ENCODE measurements at regions not wholly inside any gene's neighbourhood (a gene's known extent, or its start where the extent isn't known, plus 50 kb on each side); places are given as distances from the start of the nearest gene placed in this dataset.

DNA sequence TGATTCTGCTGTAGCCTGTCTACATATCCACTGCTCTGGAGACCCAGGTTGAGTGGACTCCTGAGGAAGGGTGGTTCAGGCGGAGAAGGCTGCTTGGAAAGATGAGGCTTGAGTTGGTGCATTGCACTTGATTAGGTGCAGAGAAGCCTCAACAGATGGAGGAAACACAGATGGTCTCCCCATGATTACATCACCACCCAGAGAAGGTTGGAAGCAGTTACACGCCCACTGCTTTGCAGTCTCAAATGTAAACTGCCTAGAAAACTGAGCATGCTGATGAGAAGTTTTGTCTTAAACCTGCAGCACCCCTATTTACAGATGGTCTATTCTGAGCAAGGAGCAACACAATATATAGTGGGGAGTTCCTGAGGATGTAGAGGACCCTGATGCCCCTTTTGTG, 266.6 kb downstream of the PIK3R1 start:
- no peak for DNase-seq (ENCODE audit: low read depth)

DNA sequence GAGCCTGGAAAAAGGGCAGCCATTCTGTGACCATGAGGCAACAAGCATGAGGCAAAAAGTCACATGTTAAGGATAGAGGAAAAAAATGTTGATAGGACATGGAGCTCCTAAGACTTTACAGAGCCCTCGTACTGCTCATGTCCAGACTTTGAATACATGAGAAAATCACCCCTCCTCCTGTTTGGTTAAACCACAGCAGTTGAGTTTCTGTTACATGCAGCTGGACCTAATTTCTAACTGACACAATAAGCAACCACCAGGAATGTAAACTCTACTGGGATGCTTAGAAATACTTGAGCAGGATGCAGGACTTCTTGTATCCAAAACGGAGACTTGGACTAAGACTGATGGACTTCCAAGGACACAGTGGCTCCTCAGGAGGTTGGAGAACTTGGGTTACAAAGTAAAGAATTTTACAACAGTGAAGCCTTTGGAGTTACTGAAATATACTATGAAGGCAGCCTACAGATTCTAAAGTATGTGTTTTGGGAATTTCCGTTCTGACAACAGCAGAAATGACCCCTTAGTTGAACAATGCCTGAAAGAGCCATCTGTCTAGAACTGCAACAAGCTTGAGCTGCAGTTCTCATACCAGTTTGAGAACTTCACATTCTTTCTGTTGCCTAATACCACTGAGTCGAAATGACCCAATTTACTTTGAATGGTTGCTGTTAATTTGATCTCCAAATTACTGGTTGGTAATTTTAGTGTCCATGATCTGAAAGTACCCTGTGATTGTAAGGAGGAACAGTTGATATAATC, 268.9 kb downstream of the PIK3R1 start:
- no peak for DNase-seq (ENCODE audit: low read depth)

DNA sequence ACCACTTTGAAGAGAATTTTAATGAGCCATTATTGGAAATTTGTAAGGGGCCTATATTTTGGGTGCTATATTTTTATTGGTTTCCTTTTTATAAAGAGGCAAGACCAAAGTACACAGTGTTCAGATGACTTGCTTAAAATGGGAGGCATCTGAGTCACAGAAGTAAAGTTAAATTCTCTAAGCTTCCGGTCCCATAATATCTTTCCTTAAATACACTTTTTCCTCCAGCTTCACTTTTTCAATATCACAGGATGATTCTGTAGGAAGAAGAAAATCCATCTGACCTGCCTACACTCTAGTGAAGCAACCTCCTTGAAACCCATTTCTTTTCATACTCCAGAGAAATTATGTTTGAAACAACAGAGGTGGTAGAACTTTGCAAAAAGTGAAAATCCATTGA, 274.0 kb downstream of the PIK3R1 start:
- no peak for DNase-seq (ENCODE audit: low read depth)

DNA sequence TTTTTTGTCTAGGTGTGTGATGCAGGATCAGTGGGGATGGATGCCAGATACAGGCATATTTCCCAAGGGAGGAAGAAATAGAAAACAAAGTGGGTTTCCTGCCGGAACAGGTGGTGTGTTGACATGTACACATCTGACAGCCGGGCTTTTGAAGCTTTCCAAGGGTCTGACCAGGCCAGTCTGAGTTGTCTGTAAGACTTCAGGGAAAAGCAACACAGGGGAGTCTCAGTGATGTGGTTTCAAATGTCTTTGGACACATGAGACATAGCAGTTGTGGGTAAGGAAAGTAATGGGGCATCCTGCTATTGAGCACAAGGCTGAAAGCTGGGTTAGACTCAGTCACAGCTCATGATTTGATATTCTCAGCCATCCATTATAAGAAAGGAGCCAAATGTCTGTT, 274.9 kb downstream of the PIK3R1 start:
- no peak for DNase-seq (ENCODE audit: low read depth)

DNA sequence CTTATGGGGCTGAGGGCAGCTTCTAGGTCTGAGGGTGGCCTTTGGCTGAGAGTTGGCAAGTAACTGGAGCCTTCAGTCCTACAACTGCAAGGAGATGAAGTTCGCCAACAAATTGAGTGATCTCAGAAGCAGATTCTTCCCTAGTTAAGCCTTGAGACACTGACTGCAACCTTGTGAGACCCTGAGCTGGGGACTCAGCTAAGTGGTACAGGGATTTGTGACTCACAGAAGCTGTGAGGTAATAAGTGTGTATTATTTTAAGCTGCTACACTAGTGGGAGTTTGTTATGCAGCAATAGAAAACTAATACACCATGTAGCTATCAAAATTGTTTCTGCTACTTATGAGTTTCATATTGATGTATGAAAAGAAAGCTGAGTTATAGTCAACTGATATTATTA, 279.2 kb downstream of the PIK3R1 start:
- no peak for DNase-seq (ENCODE audit: low read depth)

DNA sequence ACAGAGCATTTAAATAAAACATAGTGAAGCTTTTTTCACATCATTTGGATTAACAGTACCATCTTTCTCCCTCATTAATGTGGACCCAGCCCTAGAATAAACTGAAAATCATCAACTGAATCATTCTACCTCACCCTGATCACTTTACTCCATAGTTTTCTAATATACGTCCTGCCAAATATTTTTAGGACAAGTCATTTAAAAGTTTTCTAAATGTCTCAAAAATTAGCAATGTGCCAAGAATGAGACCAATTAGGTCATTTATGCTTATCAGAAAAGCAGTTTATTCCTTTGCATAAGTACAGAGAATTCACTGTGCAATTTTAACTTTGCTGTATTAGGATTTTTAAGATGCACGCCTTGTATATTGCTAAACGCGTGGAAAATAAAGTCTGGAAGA, 284.4 kb downstream of the PIK3R1 start:
- no peak for DNase-seq (ENCODE audit: low read depth)

DNA sequence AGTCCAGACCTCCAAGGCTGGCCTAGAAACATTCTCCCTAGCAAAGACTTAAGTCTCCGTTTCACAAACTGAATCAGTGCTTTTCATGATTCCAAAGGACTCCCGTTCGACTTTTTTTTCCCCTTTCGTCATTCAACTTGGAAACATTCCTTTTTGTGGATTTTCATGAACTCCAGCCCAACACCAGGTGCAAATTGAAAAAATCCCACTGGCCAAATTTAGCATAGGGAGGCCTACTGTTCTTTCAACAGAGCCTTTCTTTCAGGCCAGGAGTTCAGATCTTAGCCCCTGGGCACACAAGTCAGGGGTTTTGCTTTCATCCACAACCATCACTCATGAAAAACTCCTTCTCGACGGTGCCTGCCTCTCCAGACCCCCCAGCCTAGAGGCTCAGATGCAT, 285.3 kb downstream of the PIK3R1 start:
- no peak for DNase-seq (ENCODE audit: low read depth)

DNA sequence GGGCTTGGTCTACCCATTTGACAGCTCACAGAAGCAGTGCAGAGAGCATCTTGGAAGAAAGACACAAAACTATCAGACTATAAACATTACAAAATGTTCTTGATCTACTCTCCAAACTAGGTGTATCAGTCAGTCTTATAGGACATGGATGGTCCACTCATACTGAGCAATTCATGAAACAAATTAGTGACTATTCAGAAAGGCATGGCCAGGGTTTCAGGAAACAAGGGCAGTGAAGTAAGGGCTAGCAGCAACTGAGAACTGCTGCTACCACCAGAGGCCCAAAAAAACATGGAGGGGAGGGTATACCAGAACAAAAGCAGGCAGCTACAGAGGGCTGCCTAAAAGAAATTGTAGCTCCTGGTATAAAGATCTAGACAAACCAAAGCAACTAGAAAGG, 287.0 kb downstream of the PIK3R1 start:
- no peak for DNase-seq (ENCODE audit: low read depth)

DNA sequence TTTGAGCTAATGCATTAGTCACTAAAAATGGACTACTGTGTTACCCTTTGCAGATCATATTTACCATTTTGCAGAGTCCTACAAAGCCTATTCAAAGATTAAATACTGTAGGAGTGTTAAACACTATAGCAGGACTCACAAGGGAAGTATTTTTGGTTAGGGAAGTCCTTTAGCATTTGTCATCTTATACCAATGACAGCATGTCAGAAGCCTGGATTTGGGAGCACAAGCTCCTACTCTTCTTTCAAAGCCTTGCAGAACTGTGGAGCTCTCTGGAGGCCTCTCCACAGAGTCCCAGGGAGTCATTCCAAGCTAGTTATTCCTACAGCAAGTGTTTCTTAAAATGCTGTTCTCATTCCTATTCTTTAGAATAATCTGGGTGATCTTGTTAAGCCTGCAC, 288.8 kb downstream of the PIK3R1 start:
- no peak for DNase-seq (ENCODE audit: low read depth)

DNA sequence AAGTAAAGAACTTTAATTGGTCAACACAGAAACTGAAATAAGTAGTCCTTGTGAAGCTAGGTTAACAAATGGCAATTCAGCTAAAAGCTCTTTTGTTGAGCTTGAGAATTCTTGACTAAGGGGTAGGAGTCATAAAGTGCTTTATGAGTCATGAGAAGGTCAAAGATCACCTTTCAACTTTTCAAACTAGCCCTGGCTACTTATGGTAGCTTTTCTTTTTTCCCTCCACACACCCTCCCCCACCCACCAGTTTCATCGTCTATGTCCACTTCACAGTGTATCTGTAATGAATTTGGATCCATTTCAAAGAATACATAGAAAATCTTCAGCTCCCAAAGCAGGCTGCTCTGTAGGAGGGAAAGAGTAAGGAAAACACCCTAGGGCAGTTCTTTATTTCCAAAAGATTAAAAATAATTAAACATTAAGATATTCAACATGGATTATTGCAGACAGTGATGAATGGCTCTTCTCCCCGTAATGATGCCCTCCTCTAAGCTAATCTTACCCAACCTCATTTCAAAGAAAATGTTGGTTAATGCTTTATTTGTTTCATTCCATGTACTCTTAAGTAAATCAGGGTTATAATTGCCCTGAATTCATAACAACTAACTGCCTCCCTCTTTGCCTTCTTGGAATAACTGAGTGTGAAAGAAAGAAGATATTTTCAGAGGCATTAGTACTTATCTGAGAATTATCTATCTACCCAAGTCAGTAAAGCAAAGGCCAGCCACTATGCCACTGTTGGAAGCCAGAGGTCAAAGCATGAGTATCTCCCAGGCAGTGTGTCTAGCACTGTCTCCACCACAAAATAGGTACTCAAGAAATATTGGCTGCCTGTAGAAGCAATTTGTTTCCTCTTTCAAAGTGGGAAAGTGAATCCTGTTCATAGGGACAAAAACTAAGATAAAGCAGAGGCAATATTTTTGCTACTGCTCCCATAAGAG, 290.6 kb downstream of the PIK3R1 start:
- no peak for DNase-seq (ENCODE audit: low read depth)

DNA sequence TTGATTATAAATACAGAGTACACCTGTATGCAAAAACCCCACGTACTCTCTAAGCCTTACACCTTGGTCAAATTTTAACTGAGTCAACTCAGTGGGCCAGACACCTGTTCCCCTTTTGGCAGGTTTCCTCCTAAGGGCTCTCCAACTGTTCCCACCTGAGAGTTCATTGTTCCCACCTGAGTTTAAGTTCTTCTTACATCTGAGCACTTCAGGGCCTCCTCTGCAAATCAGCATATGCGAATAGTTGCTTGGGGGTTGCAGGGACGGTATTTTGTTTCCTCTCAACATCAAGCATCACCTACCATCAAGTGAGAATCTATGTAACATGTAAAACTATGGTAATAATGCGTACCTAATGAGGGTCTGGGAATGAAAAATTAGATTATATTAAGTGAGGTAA, 300.0 kb downstream of the PIK3R1 start:
- no peak for DNase-seq (ENCODE audit: low read depth)

DNA sequence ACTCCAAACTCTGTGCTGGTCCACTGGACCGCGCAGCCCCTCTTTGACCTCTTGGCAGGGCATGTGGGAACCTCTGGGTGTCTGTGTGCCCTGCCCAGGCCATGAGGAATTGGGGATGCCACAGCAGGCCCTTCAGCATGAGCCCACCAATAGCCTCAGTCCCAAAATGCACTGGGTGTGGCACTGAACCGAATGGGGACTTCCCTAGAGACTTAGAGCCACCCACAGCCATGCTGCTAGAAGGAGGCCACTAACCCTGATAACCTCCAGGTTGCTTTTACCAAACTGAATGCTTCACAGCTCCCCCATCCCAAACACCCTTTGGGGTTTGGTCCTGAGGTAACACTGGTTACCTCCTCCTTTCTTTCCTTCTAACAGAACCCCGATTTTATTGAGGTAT, 302.7 kb downstream of the PIK3R1 start:
- no peak for DNase-seq (ENCODE audit: low read depth)

DNA sequence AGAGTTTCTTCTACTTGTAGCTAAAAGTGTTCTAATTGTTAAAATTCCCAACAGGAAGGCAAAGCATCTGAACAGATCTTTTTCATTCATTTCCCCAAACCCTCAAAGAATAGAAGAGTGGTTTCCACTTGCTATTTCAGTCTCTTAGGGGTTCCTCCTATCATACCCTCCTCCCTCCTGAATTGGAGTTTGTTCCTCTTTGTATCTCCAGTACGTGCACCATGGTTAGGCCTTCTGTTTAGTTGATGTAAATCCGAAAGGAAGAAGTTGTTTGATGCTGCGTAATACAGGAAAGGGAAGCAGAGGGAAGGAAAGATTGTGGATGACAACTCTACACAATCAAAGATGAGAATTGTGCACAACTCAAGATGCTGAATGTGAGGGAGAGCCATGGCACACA, 303.6 kb downstream of the PIK3R1 start:
- no peak for DNase-seq (ENCODE audit: low read depth)

DNA sequence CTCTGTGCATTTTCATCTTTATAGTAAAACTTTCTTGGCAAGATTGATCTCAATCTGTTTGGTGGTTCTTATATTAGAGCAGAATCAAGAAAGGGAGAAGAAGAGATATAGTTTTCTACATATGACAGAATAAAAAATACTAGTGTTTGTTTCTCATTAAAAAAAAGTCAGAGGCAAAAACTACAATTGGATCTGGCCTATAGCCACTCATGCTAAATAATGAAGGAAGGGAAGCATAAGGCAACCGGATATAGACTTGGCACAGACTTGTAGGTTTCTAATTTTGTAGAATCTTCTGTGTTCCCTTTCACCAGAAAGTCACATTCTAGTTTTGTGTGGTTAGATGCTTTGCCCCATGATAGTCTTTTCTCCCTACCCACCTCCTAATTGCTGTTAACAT, 306.2 kb downstream of the PIK3R1 start:
- no peak for DNase-seq (ENCODE audit: low read depth)

DNA sequence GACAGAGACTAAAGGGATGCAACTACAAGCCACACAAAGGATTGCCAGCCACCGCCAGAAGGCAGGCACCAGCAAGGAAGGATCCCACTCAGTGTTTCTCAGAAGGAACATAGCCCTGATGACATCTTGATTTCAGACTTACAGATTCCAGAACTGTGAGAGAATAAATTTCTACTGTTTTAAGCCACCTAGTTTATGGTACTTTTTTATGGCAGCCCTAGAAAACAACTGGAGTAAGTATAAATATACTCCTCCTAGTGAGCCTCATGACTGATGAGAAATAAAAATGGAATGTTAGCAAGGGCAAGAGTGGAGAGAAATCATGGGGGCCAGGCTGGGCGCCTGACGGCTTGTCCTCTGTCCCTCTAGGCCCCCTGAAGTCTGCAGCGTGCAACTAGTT, 307.3 kb downstream of the PIK3R1 start:
- no peak for DNase-seq (ENCODE audit: low read depth)

DNA sequence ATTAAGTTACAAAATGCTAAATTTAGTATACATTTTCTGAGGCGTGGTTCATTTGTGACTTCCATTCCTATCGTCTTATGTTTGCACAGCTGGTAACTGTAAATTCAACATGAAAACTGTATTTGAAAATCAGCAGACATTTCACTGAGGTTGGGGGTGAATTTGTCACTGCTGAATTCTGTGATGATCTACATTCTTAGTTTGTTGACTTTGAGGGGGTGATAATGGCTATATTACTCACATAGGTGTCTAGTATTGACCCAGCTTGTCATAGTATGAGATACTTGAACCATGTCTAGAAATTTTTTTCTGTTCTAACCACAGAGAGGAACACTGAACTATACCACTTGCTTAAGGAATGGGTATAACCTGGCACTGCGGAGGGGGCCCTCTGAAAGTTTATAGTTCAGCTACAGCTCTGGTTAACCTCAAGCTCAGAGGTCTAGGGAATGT, 313.3 kb downstream of the PIK3R1 start:
- no peak for DNase-seq (ENCODE audit: low read depth)

DNA sequence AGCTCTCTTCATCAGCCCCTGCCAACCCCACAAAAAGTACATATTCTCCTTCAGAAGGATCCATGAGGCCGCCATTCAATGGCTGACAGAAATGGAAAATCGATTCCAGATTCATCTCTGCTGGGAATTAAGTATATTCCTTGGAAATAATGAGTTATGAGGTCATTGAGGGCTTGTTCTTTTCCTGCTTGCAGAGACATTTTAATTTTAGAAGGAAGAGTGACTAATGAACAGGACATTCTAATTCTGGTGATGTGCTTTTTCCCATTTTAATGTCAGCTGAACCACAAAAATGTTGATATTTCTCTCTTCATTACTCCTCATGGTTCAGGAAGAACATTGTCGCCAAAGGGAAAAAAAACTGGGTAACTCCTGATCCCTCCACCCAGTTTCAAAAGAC, 314.0 kb downstream of the PIK3R1 start:
- no peak for DNase-seq (ENCODE audit: low read depth)

DNA sequence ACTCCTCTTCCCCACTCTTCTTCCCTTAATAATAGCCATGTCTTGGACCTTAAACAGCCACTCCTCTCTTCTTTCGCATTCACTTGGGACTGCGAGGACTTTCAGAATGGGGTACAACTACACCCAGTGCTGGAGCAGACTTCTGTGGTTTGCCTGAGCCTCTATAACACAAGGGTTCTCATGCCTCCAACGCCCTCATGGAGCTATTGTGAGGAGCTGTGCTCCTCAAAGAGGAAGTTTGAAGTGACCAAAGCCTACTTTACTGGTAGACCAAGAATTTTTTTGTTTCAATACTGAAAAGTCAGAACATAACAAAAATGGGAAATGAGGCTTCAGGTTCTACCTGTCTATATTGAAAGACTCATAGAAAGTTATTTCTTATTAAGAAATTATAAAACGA, 316.4 kb downstream of the PIK3R1 start:
- no peak for DNase-seq (ENCODE audit: low read depth)

DNA sequence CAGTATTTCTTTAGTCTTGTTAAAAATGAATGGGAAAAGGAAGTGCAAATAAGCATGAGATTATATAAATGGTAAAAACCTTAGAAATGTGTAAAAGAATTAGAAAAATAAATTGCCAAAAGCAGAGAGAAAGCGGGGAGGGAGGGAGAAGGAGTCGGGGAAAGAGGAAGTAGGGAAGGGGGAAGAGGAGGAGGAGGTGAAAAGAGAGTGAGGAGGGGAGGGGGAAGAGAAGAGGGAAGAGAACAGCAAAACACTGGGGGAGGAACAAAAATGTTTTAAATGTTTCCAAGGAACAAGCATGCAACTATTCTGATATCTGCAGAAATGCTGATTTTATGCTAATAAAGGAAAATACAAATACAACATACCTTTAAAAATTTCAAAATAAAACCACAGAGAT, 317.5 kb downstream of the PIK3R1 start:
- no peak for DNase-seq (ENCODE audit: low read depth)

DNA sequence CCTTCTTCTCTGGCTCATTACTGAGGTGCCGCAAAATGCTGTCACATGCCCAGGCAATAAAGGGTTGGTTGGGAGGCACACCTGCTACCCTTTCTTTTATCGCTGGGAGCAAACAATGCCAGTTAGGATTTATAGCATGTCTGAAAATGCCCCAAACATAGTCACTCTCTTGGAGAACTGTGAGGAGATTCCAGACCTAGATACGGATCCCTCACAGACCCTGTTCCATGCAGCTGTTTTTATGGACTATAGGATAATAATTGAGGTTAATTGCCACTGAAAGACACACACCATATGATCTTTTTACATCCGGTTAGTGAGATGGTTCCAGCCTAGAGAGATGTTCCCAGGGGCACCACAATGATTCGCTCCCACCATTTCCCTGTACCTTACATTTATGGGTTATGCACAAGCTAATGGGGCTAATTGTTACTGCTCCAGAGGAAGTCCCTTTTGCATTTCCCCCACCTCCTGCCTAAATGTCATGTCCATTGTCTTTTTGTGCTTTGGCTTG, 318.1 kb downstream of the PIK3R1 start:
- no peak for DNase-seq (ENCODE audit: low read depth)

DNA sequence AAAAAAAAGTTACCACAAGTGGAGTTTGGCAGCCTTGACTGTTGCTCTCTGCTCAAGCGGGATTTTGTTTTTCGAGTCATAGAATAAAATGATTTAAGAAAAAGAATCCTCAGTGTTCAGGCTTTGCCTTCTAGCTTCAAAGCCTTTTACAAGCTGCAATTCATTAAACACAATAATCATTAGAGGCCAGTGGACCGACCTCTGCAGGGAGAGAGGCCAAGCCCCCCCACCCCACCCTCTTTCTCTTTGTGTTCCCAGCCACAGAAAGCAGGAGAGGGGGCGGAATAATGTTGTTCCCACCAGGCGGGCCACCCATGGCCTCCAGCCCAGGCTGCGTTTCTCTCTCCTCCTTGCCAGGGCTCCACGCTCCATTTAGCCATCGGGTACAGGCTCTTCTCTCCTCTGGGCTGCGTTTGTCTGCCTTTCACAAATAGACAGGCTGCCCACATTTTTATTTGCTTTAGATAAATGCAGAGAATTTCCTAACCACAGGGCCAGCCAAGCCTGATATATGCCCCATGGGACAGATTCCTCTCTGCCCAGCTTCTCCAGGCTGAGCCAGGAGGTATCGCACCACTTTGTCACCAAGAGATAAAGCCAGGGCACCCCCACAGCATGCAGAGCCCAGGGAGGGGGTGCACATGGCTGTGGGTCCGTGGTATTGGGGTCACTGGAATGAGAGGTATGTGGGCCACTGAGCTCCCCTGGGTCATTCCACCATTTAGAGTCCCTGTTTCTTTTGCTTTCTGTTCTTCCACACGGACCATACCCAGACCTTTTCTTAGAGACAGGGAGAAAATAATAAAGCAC, 318.8 kb downstream of the PIK3R1 start:
- no peak for DNase-seq (ENCODE audit: low read depth)

DNA sequence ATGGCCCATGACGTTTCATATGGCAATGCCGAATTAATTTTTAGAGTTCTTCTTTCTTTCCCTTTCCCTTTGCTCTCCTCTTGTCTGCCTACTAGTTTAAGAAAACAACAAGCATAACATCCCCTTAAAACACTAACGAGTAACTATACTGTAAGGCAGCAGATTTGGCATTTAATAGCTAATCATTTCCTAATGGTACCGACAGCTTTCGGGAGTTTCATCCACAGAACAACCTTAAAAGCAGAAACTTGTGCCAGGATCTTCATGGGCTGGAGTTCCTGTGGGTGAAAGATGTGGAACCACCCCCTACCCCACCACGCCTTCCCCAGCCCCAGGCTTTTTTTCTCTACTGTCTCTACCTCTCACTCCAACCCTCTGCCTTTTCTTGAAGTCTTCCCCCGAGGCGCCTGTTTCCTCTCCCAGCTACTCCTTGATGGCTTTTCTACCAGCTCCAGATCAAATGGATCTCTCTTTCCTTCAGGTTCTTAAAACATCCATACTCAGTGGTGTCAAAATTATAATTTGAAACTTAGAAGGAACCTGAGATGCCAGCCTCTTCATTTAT, 319.5 kb downstream of the PIK3R1 start:
- no peak for DNase-seq (ENCODE audit: low read depth)
